ENCODE measurements at regions not wholly inside any gene's neighbourhood (a gene's known extent, or its start where the extent isn't known, plus 50 kb on each side); places are given as distances from the start of the nearest gene placed in this dataset.

DNA sequence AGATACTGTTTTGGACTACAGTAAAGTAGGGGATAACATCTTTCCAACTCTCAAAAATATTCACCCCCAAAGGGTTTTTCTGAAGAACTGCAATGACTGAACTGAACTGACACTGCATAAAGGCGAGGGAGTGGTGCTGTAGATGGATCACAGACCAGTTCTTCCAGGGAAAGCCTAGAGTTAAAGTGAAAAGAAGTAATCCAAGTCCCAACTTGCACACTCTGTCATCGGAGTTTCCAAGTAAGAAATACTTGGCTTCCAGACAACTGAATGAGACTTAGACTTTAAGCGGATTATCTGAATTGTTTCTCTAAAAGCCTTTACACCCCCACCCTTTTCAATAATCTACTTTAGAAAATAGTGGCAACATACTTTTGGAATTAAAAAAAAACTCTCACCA, 134.1 kb upstream of the PREP start:
- no peaks in the 10 kb centered on the region for H3K9me3 ChIP-seq (ENCODE audit: control insufficient read depth, insufficient read depth, low read length)
- H3K27me3 ChIP-seq (ENCODE audit: control insufficient read depth, low read length) = no peaks in the 10 kb centered on the region
- no peaks in the 10 kb centered on the region for H3F3A ChIP-seq (ENCODE audit: control insufficient read depth, insufficient read depth)
- H4K20me1 ChIP-seq (ENCODE audit: control insufficient read depth, insufficient read depth, low read depth, low read length) = no peaks in the 10 kb centered on the region
- no peaks in the 10 kb centered on the region for H3K36me3 ChIP-seq (ENCODE audit: control insufficient read depth, low read length)
- no peaks in the 10 kb centered on the region for H3K9me2 ChIP-seq (replicated peaks; ENCODE audit: control insufficient read depth, low read length)
- H3K4me1 ChIP-seq (ENCODE audit: control insufficient read depth, low read length) = no peaks in the 10 kb centered on the region
- H3K4me3 ChIP-seq (ENCODE audit: low read length) = no peak overlapping the region
- TF ChIP-seq EZH2phosphoT487 (IDR thresholded peaks at IDR 0.05; ENCODE audit: borderline replicate concordance, low read length) = no peak
- TF ChIP-seq, protein P1, sequence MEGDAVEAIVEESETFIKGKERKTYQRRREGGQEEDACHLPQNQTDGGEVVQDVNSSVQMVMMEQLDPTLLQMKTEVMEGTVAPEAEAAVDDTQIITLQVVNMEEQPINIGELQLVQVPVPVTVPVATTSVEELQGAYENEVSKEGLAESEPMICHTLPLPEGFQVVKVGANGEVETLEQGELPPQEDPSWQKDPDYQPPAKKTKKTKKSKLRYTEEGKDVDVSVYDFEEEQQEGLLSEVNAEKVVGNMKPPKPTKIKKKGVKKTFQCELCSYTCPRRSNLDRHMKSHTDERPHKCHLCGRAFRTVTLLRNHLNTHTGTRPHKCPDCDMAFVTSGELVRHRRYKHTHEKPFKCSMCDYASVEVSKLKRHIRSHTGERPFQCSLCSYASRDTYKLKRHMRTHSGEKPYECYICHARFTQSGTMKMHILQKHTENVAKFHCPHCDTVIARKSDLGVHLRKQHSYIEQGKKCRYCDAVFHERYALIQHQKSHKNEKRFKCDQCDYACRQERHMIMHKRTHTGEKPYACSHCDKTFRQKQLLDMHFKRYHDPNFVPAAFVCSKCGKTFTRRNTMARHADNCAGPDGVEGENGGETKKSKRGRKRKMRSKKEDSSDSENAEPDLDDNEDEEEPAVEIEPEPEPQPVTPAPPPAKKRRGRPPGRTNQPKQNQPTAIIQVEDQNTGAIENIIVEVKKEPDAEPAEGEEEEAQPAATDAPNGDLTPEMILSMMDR (IDR thresholded peaks at IDR 0.05; ENCODE audit: low read depth, low read length, poor library complexity, severe bottlenecking) = no peak
- H3K79me2 ChIP-seq (ENCODE audit: control insufficient read depth, low read length) = no peaks in the 10 kb centered on the region
- H3K27ac ChIP-seq (ENCODE audit: low read depth, low read length) = no peak overlapping the region
- H3K4me2 ChIP-seq (ENCODE audit: low read length) = no peak overlapping the region

DNA sequence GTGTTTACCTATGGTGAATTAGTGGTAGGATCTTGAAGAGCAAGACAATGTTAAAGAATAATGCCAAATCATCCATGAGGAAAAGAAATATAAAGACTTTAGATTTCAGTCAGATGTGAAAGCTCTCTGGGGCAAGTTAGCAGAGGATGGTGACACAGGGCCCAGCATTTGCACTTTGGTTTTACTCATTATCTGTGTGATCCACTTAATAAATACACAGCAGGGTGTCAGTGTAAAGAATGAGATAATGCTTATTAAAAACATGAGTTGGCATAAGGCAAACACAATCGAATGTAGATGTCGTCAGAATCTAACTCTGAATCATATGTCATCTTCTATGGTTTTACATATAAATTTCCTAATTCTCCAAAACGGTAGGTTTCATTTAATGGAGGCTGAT, 130.4 kb upstream of the PREP start:
- Histone ChIP-seq H3K9me2 (replicated peaks; ENCODE audit: control insufficient read depth, low read length) (no peaks in the 10 kb centered on the region), H3K4me2 (ENCODE audit: low read length) (no peak overlapping the region), H3K27me3 (ENCODE audit: control insufficient read depth, low read length) (no peaks in the 10 kb centered on the region), H3K4me3 (ENCODE audit: low read length) (no peak overlapping the region), H3K36me3 (ENCODE audit: control insufficient read depth, low read length) (no peaks in the 10 kb centered on the region), H3F3A (ENCODE audit: control insufficient read depth, insufficient read depth) (no peaks in the 10 kb centered on the region), H4K20me1 (ENCODE audit: control insufficient read depth, insufficient read depth, low read depth, low read length) (no peaks in the 10 kb centered on the region), H3K9me3 (ENCODE audit: control insufficient read depth, insufficient read depth, low read length) (no peaks in the 10 kb centered on the region), H3K4me1 (ENCODE audit: control insufficient read depth, low read length) (no peaks in the 10 kb centered on the region), H3K27ac (ENCODE audit: low read depth, low read length) (no peak overlapping the region), H3K79me2 (ENCODE audit: control insufficient read depth, low read length) (no peaks in the 10 kb centered on the region)
- TF ChIP-seq, protein P1 (IDR thresholded peaks at IDR 0.05; ENCODE audit: low read depth, low read length, poor library complexity, severe bottlenecking) = no peak
- TF ChIP-seq EZH2phosphoT487 (IDR thresholded peaks at IDR 0.05; ENCODE audit: borderline replicate concordance, low read length) = no peak

DNA sequence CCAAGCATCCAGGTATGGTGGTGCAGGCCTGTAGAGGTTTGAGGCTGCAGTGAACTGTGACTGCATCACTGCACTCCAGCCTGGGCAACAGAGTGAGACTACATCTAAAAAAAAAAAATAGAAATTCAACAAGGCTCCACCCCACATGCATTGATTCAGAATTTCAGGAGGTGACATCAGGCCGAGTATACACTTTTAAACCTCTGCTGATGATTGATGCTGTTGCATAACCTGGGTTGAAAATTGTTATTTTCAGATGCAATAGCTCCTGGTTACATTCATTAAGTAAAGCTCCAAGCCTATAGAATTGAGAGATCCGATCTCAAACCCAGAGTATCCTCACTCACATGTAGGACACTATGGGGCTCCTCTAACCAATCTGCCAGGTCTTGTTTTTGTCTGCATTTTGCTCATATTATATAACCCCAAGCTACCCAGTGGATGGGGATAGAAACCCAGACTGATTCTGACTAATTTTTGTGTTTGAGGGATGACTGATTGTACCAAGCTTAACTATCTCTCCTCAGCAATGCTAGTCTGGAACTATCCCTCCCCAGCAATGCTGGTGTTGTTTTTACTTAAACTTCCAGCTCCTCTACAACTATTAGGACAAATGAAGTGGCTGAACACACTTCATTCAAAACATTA, 123.5 kb upstream of the PREP start:
- TF ChIP-seq EZH2phosphoT487 (IDR thresholded peaks at IDR 0.05; ENCODE audit: borderline replicate concordance, low read length) = no peak
- TF ChIP-seq, protein P1 (IDR thresholded peaks at IDR 0.05; ENCODE audit: low read depth, low read length, poor library complexity, severe bottlenecking) = no peak

More for the DNA sequence above, 123.5 kb upstream of the PREP start:
- H3K9me2 ChIP-seq (replicated peaks; ENCODE audit: control insufficient read depth, low read length) = no peaks in the 10 kb centered on the region
- H3F3A ChIP-seq (ENCODE audit: control insufficient read depth, insufficient read depth) = no peaks in the 10 kb centered on the region
- no peaks in the 10 kb centered on the region for H3K36me3 ChIP-seq (ENCODE audit: control insufficient read depth, low read length)
- H4K20me1 ChIP-seq (ENCODE audit: control insufficient read depth, insufficient read depth, low read depth, low read length) = no peaks in the 10 kb centered on the region
- H3K4me2 ChIP-seq (ENCODE audit: low read length) = no peak overlapping the region
- H3K9me3 ChIP-seq (ENCODE audit: control insufficient read depth, insufficient read depth, low read length) = no peaks in the 10 kb centered on the region
- H3K27ac ChIP-seq (ENCODE audit: low read depth, low read length) = no peak overlapping the region
- no peaks in the 10 kb centered on the region for H3K27me3 ChIP-seq (ENCODE audit: control insufficient read depth, low read length)
- no peaks in the 10 kb centered on the region for H3K4me1 ChIP-seq (ENCODE audit: control insufficient read depth, low read length)
- no peak overlapping the region for H3K4me3 ChIP-seq (ENCODE audit: low read length)
- no peaks in the 10 kb centered on the region for H3K79me2 ChIP-seq (ENCODE audit: control insufficient read depth, low read length)

All from DOHH2 (cell line).